NB4 (cell line): ENCODE measurements at regions not wholly inside any gene's neighbourhood (a gene's known extent, or its start where the extent isn't known, plus 50 kb on each side); places are given as distances from the start of the nearest gene placed in this dataset.

Experiments used
- POLR2A ChIP-seq: IDR thresholded peaks from 2 replicates; pipeline ENCODE4 v1.6.1; 2011; ENCODE audit warnings: mild to moderate bottlenecking; ENCODE audit not compliant: insufficient read length; ENCODE audit errors: extremely low read depth
- TF ChIP-seq, protein P1 (sequence below): IDR thresholded peaks from one replicate; pipeline ENCODE4 v1.5.1; 2012; ENCODE audit warnings: low read depth, low read length

DNA sequence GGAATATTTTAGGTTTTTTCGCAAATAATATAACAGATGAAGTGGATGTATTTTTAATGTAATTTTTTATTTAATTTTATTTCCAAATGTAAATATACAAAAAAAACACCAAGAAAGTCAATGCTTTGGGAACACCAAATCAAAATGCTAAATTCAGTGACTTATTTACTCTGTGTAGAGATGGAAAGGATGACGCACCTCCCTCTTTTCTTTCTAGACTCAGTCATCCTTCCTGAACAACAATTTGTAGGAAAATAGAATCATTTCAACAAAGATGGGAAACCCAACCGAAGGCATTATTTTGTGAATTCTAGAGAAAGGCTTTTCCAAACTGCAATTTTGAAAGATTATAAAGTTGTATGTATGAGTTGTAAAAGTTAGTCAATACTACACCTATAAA is 57.7 kb downstream of the CCER1 start:
- TF ChIP-seq POLR2A: no peak
- TF ChIP-seq, protein P1, sequence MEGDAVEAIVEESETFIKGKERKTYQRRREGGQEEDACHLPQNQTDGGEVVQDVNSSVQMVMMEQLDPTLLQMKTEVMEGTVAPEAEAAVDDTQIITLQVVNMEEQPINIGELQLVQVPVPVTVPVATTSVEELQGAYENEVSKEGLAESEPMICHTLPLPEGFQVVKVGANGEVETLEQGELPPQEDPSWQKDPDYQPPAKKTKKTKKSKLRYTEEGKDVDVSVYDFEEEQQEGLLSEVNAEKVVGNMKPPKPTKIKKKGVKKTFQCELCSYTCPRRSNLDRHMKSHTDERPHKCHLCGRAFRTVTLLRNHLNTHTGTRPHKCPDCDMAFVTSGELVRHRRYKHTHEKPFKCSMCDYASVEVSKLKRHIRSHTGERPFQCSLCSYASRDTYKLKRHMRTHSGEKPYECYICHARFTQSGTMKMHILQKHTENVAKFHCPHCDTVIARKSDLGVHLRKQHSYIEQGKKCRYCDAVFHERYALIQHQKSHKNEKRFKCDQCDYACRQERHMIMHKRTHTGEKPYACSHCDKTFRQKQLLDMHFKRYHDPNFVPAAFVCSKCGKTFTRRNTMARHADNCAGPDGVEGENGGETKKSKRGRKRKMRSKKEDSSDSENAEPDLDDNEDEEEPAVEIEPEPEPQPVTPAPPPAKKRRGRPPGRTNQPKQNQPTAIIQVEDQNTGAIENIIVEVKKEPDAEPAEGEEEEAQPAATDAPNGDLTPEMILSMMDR: no peak
